ENCODE measurements at regions not wholly inside any gene's neighbourhood (a gene's known extent, or its start where the extent isn't known, plus 50 kb on each side); places are given as distances from the start of the nearest gene placed in this dataset.

DNA sequence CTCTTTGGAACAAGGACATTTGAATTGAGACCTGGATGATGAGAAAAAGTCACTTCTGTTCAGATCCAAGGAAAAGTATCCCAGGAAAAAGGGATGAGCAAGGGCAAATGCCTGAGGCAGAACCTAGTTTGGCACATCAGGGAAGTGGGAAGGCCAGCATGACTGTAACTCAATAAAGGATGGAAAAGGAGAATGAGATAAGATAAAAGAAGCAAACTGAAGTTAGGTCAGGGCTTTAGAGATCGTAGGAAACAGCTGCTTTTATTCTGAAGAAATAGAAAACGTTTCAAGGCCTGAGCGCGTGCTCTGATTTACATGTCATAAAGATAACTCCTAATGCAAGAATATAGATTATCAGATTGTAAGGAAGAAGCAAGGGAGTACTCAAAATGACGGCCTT is 450.0 kb downstream of the FRK start:
- no peaks in the 10 kb centered on the region for H3K4me1 ChIP-seq
- H3K36me3 ChIP-seq: no peaks in the 10 kb centered on the region
- no peak overlapping the region for H3K27ac ChIP-seq
- no peak for DNase-seq
- TF ChIP-seq POLR2A (IDR thresholded peaks at IDR 0.05): no peak
- TF ChIP-seq POLR2AphosphoS5 (IDR thresholded peaks at IDR 0.05): no peak
- TF ChIP-seq CTCF (IDR thresholded peaks at IDR 0.05 in 8 of 11, conservative IDR thresholded peaks at IDR 0.05 in 3 of 11): no peak
- intact Hi-C loops (cut with DNase I; ENCODE audit: low total_unique reads): no loop called here
- H3K9me3 ChIP-seq: peaks cover 0 to 6% (median 0%) of the 10 kb centered on the region in 8 donors
- H3K4me3 ChIP-seq: no peak overlapping the region
- no peaks in the 10 kb centered on the region for H3K27me3 ChIP-seq (replicated peaks in 1 of 7)
- 55 to 76% (median 61%) methylated on average over 5 of the region's 5 CpGs for WGBS, 5 donors

DNA sequence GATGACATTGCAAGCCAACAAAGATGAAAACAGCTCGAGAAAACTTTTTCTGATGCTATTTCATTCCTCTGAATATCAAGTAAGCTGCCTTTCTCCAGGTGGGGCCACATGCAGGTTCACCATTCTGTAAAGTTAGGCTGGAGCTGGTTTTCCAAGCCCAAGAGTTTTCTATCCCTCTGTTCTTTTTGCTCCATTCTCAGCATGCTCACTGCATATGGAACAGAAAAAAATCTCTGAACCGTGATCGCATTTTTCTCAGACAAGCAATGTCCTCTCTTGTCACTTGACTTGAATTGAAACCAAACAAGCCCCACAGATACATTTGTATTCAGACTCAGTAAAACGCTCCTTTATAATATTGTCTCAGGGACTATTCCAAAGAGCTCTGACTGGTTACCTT is 451.6 kb downstream of the FRK start:
- no peaks in the 10 kb centered on the region for H3K27me3 ChIP-seq (replicated peaks in 1 of 7)
- H3K9me3 ChIP-seq: peaks cover 0 to 10% (median 0%) of the 10 kb centered on the region in 8 donors
- no peak for DNase-seq
- TF ChIP-seq CTCF (IDR thresholded peaks at IDR 0.05 in 8 of 11, conservative IDR thresholded peaks at IDR 0.05 in 3 of 11) (no peak), POLR2A (IDR thresholded peaks at IDR 0.05) (no peak), POLR2AphosphoS5 (IDR thresholded peaks at IDR 0.05) (no peak)
- 80 to 90% (median 82%) methylated on average over 4 of the region's 4 CpGs for WGBS, 5 donors
- no peak overlapping the region for H3K4me3 ChIP-seq
- no peak overlapping the region for H3K27ac ChIP-seq
- intact Hi-C loops (cut with DNase I; ENCODE audit: low total_unique reads): no loop called here
- no peaks in the 10 kb centered on the region for H3K4me1 ChIP-seq
- H3K36me3 ChIP-seq: no peaks in the 10 kb centered on the region

DNA sequence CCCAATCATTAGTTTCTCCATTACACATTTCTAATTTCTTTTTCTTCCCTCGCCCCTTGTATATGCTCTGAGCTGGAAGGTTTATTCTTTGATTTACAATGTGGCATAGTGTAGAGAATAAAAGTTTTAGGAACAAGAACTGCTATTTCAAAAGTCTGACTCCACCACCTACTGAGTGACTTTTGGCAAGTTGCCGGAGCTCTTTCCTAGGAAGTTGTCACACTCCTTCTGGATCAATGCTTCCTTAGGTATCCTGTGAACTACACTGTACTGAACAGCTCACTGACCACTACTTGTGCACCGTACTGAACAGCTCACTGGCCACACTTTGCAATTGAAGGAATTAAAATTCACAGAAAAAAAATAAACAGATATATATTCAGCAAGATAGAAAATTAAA is 458.2 kb downstream of the FRK start:
- no peaks in the 10 kb centered on the region for H3K36me3 ChIP-seq
- 83 to 88% (median 85%) methylated on average over 3 of the region's 3 CpGs for WGBS, 5 donors
- intact Hi-C loops (cut with DNase I; ENCODE audit: low total_unique reads): no loop called here
- DNase-seq: no peak
- peaks cover 0 to 19% (median 9%) of the 10 kb centered on the region in 8 donors for H3K9me3 ChIP-seq
- TF ChIP-seq POLR2AphosphoS5 (IDR thresholded peaks at IDR 0.05): no peak
- TF ChIP-seq CTCF (IDR thresholded peaks at IDR 0.05 in 8 of 11, conservative IDR thresholded peaks at IDR 0.05 in 3 of 11): no peak
- no peak for TF ChIP-seq POLR2A (IDR thresholded peaks at IDR 0.05)
- no peaks in the 10 kb centered on the region for H3K4me1 ChIP-seq
- H3K4me3 ChIP-seq: no peak overlapping the region
- H3K27ac ChIP-seq: no peak overlapping the region
- no peaks in the 10 kb centered on the region for H3K27me3 ChIP-seq (replicated peaks in 1 of 7)

- Histone ChIP-seq H3K4me3 (no peak overlapping the region), H3K9me3 (peaks cover 0 to 22% (median 12%) of the 10 kb centered on the region in 8 donors), H3K27ac (no peak overlapping the region), H3K27me3 (replicated peaks in 1 of 7) (no peaks in the 10 kb centered on the region), H3K4me1 (no peaks in the 10 kb centered on the region), H3K36me3 (no peaks in the 10 kb centered on the region)
- DNase-seq: no peak
- intact Hi-C loops (cut with DNase I; ENCODE audit: low total_unique reads): no loop called here
- TF ChIP-seq POLR2AphosphoS5 (IDR thresholded peaks at IDR 0.05): no peak
- no peak for TF ChIP-seq CTCF (IDR thresholded peaks at IDR 0.05 in 8 of 11, conservative IDR thresholded peaks at IDR 0.05 in 3 of 11)
- TF ChIP-seq POLR2A (IDR thresholded peaks at IDR 0.05): no peak
- WGBS, 5 donors: 71 to 79% (median 77%) methylated on average over 2 of the region's 2 CpGs
These were observed 459.2 kb downstream of the FRK start for GRCh38 chr6:115601509-115601908.
